ENCODE measurements at regions not wholly inside any gene's neighbourhood (a gene's known extent, or its start where the extent isn't known, plus 50 kb on each side); places are given as distances from the start of the nearest gene placed in this dataset.

DNA sequence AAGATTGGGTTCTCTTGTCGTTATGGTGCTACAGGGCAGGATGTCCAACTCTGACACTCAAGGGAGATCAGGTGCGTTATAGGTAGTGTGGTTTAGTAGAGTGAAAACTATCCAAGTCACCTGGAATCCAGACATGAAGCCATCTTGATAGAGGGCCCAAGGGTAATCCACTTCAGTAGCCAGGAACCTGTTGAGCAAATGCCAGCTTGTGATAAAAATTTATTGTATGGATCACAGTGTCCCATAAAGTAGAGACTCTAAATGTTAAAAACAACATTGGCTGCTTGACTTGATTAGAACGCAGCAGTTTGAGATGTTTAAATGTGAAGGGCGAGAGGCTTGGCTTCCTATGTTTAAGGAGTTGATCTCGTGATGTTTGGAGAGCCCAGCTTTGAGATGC is 105.7 kb upstream of the GMDS start:
- TF ChIP-seq POLR2A (IDR thresholded peaks at IDR 0.05): no peak
- TF ChIP-seq, protein P1, sequence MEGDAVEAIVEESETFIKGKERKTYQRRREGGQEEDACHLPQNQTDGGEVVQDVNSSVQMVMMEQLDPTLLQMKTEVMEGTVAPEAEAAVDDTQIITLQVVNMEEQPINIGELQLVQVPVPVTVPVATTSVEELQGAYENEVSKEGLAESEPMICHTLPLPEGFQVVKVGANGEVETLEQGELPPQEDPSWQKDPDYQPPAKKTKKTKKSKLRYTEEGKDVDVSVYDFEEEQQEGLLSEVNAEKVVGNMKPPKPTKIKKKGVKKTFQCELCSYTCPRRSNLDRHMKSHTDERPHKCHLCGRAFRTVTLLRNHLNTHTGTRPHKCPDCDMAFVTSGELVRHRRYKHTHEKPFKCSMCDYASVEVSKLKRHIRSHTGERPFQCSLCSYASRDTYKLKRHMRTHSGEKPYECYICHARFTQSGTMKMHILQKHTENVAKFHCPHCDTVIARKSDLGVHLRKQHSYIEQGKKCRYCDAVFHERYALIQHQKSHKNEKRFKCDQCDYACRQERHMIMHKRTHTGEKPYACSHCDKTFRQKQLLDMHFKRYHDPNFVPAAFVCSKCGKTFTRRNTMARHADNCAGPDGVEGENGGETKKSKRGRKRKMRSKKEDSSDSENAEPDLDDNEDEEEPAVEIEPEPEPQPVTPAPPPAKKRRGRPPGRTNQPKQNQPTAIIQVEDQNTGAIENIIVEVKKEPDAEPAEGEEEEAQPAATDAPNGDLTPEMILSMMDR (IDR thresholded peaks at IDR 0.05 in 8 of 11, conservative IDR thresholded peaks at IDR 0.05 in 3 of 11): no peak
- no peak for TF ChIP-seq POLR2AphosphoS5 (IDR thresholded peaks at IDR 0.05)
